AG04450 (cell line): ENCODE measurements at regions not wholly inside any gene's neighbourhood (a gene's known extent, or its start where the extent isn't known, plus 50 kb on each side); places are given as distances from the start of the nearest gene placed in this dataset.
"Not testable (repeated sequence)": the region's sequence is repeated elsewhere in the genome, so short reads cannot be mapped to it uniquely, and the experiment has no call there.

Source experiments
- CTCF ChIA-PET: fragments of 300-600, 350-600 bp; formaldehyde crosslinking; extraction: SDS; loops from one replicate; lab custom pipeline; 2022; ENCODE audit warnings: antibody characterized with exemption, inconsistent platforms; lab: Charles Lee
- POLR2A ChIA-PET: fragments of 350-600 bp; formaldehyde crosslinking; extraction: SDS; loops from one replicate; lab custom pipeline; 2021; ENCODE audit warnings: antibody characterized with exemption, inconsistent platforms; lab: Yijun Ruan, JAX
- DNase-seq: peaks from one replicate; pipeline ENCODE4 v3.0.0-alpha.2; 2011; ENCODE audit warnings: low read depth, low spot score
- H3K27ac ChIP-seq: one replicate; pipeline ENCODE4 v1.5.1; 2012; ENCODE audit warnings: low read depth, low read length, control low read depth
- H3K27me3 ChIP-seq: one replicate; pipeline ENCODE4 v1.6.0; 2012; ENCODE audit warnings: low read length; ENCODE audit not compliant: control insufficient read depth, insufficient read depth
- H3K4me3 ChIP-seq: 2 replicates; pipeline ENCODE4 v1.5.1; 2011; ENCODE audit warnings: mild to moderate bottlenecking, low read depth, low read length, control low read depth
- H3K9me3 ChIP-seq: 2 replicates; pipeline ENCODE4 v1.5.1; 2012; ENCODE audit warnings: low read length; ENCODE audit not compliant: control insufficient read depth, insufficient read depth
- TF ChIP-seq, protein P1 (sequence below): IDR thresholded peaks from 2 replicates; pipeline ENCODE4 v1.5.1; 2011; ENCODE audit warnings: low read depth, low read length, control low read depth, inconsistent platforms

DNA sequence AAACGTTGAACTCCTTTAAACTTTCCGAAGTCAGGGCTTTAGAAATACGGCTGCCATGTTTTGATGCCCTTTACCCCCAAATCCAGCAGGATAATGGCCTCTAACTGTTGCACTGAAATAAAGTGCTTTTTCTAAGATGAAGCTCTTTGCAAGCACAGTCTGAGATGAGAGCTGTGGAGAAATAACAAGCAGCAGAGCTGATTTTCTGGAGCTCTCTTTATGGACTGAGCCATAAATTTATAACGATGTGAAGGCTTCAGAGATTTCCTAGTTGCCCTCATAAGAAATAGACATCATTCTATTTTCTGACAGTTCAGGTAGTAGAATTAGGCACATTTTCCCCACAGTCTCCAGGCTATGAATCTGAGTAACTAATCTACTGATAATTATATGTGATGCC, 567.3 kb downstream of the PDHA2 start:
- H3K27me3 ChIP-seq, result no peaks in the 10 kb centered on the region
- CTCF ChIA-PET, result no interaction called here
- no peak overlapping the region for H3K27ac ChIP-seq
- TF ChIP-seq, protein P1, sequence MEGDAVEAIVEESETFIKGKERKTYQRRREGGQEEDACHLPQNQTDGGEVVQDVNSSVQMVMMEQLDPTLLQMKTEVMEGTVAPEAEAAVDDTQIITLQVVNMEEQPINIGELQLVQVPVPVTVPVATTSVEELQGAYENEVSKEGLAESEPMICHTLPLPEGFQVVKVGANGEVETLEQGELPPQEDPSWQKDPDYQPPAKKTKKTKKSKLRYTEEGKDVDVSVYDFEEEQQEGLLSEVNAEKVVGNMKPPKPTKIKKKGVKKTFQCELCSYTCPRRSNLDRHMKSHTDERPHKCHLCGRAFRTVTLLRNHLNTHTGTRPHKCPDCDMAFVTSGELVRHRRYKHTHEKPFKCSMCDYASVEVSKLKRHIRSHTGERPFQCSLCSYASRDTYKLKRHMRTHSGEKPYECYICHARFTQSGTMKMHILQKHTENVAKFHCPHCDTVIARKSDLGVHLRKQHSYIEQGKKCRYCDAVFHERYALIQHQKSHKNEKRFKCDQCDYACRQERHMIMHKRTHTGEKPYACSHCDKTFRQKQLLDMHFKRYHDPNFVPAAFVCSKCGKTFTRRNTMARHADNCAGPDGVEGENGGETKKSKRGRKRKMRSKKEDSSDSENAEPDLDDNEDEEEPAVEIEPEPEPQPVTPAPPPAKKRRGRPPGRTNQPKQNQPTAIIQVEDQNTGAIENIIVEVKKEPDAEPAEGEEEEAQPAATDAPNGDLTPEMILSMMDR, result no peak
- POLR2A ChIA-PET, result no interaction called here
- H3K4me3 ChIP-seq, result no peak overlapping the region
- H3K9me3 ChIP-seq, result no peaks in the 10 kb centered on the region
- no peak for DNase-seq

DNA sequence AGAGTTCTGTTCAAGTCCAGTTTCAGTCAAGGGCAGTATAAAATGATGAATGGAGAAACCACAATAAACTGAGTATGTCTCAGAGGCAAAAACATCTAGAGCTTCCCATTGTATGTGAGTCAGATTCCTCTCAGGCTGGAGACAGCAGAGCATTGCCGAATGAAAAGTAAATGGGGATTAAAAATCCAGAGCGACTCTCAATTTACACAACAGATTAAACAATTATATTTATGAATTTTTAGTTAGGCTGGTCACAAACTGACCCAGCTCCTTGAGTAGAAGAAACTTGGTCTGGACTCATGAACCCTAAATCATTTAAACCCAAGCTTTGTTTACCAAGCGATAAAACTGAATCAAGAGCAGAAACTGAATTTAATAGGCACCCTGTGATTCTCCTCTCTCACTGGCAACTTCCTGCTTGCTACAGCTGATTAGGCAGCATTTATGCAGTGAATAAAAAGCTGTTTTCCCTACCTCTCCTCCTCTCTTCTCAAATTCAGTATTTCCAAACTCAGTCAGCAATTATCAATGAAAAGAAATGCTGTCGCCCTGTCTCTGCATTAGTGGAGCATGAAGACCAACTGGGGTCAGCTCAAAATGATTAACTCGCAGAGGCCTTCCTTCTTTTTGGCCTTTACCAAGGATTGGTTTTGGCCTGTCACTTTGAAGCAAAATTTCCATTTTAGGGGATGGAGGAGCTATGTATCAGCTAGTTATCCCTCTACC, 568.0 kb downstream of the PDHA2 start:
- DNase-seq, result no peak
- no peak overlapping the region for H3K4me3 ChIP-seq
- ChIA-PET CTCF (no interaction called here), POLR2A (no interaction called here)
- no peak overlapping the region for H3K27ac ChIP-seq
- no peaks in the 10 kb centered on the region for H3K27me3 ChIP-seq
- no peaks in the 10 kb centered on the region for H3K9me3 ChIP-seq
- TF ChIP-seq, protein P1, result no peak

DNA sequence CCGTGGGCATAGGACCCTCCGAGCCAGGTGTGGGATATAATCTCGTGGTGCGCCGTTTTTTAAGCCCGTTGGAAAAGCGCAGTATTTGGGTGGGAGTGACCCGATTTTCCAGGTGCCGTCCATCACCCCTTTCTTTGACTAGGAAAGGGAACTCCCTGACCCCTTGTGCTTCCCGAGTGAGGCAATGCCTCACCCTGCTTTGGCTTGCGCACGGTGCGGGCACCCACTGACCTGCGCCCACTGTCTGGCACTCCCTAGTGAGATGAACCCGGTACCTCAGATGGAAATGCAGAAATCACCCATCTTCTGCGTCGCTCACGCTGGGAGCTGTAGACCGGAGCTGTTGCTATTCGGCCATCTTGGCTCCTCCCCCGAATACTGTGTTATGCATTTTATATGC, 575.0 kb downstream of the PDHA2 start:
- POLR2A ChIA-PET, H3K27ac ChIP-seq, H3K4me3 ChIP-seq, H3K27me3 ChIP-seq, DNase-seq, CTCF ChIA-PET, H3K9me3 ChIP-seq: not testable (repeated sequence)

DNA sequence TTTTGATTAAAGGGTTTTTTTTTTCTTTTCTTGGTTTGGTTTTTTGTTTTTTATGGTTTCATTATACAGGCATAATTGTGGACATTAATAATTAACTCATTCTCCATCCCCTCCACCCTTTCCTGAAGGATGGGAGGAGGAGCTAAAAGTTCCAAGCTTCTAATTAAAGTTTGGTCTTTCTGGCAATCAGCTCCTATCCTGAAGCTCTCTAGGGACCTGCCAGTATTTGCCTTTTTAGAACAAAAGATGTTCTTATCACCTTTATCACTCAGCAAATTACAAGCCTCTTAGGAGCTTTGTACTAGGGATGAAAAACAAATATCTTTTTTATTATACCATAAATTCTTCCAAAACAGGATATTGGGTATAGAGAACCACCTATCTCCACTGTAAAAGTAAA, 589.8 kb downstream of the PDHA2 start:
- ChIA-PET POLR2A (no interaction called here), CTCF (no interaction called here)
- no peak for DNase-seq
- TF ChIP-seq, protein P1, result no peak
- H3K9me3 ChIP-seq, result no peaks in the 10 kb centered on the region; the same call in 1 of the 2 replicates
- no peak overlapping the region for H3K27ac ChIP-seq
- H3K27me3 ChIP-seq, result no peaks in the 10 kb centered on the region
- H3K4me3 ChIP-seq, result no peak overlapping the region

DNA sequence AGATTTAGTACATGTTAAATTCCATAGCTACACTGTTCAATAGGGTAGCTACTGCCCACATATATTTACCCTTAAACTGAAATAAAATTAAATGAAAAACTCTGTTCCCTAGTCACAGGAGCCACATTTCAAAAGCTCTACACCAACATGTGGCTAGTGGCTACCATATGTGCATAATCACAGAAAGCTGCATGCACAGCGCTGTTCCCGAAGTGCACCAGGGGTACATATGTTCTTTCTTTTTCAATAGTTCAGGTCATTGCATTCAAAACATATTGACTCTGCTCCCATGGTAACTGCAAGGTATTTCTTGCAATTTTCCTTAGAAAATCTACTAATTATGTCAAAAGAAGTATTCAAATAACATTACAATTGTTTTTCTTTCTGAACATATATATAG, 591.2 kb downstream of the PDHA2 start:
- TF ChIP-seq, protein P1, result no peak
- DNase-seq, result no peak
- no peak overlapping the region for H3K4me3 ChIP-seq
- H3K9me3 ChIP-seq, result no peaks in the 10 kb centered on the region; the same call in 1 of the 2 replicates
- H3K27me3 ChIP-seq, result no peaks in the 10 kb centered on the region
- H3K27ac ChIP-seq, result no peak overlapping the region
- ChIA-PET CTCF (no interaction called here), POLR2A (no interaction called here)
